GM21825 (cell line): ENCODE measurements at regions not wholly inside any gene's neighbourhood (a gene's known extent, or its start where the extent isn't known, plus 50 kb on each side); places are given as distances from the start of the nearest gene placed in this dataset.
"Not testable (repeated sequence)": the region's sequence is repeated elsewhere in the genome, so short reads cannot be mapped to it uniquely, and the experiment has no call there.

ENCODE experiments used
- ATAC-seq: cut with Tn5 transposase; IDR thresholded peaks from one replicate; pipeline ENCODE4 v1.9.1; 2021; ENCODE audit warnings: mild to moderate bottlenecking, moderate library complexity; ENCODE audit not compliant: unreplicated experiment

DNA sequence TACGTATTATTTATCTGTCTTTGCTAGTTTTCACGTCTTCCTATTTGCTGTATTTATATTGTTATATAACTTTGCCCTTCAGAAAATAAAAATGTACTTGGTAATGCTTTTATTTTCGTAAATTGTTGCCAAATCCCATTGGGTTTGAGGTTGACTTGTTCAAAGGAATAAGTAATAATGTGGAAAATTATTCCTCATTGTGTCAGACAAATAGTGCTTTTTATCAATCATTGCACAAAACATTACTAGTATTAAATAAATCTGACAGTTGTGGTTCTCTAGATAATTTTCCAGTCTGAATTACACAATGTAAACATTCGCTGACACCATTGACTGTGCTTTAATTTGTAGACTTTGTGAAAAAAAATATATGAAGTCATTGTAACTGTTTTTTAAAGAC lies 798.3 kb upstream of the TMEFF2 start:
- ATAC-seq: no peak

DNA sequence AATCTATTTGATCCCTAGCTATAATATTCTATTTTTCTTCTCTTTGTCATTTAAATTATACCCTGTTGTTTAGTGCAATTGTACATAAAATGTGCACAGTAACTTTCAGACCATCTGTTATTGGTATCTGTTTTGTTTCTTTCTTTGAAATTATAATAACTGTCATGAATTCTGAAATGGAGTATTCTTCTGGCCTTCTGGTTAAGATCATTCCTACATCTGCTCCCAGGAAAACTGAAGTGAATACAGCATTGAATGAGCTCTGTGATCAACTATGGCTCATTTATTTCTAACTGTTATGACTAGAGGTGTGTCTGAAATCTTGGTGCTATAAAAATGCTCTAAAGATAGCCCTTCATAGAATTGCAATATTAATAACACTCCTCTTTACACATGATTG lies 788.4 kb upstream of the TMEFF2 start:
- ATAC-seq: no peak

DNA sequence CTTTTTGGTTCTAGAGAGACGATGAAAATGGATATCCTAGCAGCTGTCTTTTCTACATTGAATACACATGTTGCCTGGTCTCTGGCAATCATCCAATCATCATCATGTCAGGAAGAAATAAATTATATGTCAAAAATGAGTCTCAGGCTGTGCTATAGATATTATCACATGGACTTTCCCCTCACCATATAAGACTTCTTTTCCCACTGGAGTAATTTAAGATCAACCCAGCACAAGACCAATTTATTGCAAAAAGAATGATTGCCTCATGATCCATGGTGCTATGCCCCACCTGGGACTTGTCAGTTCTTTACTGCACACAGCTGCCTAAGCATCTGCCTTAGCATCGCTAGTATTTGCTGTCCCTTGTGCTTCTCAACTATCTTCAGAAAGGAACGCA lies 783.7 kb upstream of the TMEFF2 start:
- ATAC-seq: no peak

DNA sequence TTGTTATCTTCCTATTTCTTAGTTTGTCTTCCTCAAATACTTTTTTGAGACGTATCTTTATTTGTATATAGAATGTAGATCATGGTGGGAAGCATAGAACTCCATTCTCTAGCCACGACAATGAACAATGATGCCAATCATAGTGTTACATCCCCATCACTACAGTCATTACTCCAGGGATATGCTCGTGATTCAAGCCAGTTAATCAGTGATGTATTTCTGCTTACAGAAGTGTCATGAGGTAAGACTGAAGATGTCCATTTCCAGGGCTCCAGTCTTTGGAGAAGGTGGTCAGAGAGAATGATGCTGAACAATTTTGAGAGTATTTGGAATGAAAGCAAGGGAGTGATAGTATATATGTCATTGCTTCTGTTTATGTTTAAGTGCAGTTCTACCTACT lies 777.2 kb upstream of the TMEFF2 start:
- no peak for ATAC-seq

DNA sequence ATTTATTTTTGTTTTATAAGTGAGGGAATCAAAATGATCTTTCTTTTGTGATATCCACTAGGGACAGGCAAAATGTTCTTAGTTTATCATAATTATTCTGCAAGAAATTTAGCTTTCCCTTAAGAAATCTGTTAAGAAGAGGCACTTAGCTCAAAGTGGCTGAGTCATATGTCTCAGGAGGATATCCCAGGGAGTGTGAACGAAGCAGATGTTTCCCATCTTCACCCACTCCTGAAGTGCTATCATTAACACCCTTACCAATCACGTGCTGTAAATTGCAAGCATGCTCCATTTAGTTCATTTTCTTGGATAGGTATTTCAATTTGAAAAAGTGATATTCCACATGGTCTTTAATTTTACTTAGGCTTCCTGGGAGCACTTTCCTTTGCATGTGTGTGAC lies 774.3 kb upstream of the TMEFF2 start:
- no peak for ATAC-seq

DNA sequence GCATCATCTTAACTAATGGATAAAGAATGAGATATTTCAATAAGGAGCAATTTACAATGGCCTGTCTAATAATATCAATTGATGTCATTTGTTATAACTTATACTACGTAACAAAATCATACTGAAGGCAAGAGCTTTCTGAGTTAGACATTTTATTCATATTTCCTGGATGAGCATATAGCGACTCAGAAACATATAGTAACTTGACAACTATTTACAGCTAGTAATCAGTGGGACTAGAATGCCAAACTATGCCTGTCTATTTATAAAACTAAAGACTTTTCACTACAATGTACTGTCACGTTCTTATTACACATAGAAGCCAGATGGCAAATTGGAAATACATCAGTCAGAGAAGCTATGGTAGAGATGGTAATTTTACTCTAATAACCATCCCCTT lies 766.2 kb upstream of the TMEFF2 start:
- ATAC-seq: no peak

DNA sequence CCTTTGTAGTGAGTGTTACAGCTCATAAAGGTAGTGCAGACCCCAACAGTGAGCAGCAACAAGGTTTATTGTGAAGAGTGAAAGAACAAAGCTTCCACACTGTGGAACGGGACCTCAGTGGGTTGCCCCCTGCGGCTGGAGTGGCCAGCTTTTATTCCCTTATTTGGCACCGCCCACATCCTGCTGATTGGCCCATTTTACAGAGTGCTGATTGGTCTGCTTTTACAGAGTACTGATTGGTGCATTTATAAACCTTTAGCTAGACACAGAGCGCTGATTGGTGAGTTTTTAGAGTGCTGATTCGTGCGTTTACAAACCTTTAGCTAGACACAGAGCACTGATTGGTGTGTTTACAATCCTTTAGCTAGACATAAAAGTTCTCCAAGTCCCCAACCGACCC lies 763.9 kb upstream of the TMEFF2 start:
- ATAC-seq: not testable (repeated sequence)

DNA sequence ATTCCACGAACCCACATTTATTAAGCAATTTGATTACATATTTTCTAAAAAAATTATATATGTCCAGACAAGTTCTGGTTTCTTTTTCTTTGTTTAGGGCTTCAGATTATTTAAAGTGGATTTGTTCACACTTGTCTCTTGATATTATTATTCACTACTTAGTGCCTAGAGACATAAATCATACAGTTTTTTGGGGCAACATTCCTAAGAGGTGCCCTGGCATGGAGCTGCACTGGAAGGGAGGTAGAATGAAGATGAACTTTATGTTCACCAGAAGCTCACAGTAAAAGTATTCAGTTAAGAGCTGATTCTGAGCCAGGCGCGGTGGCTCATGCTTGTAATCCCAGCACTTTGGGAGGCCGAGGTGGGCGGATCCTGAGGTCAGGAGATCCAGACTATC lies 762.7 kb upstream of the TMEFF2 start:
- ATAC-seq: no peak

DNA sequence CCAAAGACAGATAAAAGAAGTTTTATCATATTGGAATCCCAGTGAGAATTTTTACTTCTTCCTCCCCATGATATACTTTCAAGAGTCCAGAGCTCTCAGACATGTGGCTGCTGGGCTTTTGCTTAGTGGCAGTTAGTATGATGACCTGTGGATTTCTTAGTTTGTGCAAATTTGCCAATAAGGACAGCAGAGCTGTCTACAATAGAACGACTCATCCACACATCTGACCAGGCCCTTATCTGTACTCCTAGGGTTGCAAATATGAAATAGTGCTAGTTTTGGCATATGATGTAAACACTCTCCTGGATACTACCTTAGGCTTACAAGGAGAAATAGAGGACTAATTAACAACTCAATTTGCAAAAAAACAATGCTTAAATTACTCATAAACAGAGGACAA lies 758.4 kb upstream of the TMEFF2 start:
- no peak for ATAC-seq

DNA sequence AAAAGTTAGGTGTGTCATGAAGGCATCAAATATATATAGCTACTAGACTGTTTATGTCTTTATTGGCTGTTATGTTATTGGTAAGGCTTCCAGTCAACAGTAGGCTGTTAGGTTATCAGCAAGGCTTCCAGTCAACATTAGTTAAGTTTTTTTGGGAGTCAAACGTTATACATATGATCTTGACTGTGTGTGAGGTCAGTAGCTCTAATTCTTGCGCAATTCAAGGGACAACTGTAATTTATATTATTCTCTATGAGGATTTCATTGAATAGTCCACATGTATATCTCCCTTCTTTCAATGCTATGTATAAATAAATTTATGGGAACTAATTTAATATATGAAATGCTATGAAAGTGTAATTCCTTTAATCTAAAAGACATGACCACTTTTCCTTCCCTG lies 757.5 kb upstream of the TMEFF2 start:
- ATAC-seq: no peak

DNA sequence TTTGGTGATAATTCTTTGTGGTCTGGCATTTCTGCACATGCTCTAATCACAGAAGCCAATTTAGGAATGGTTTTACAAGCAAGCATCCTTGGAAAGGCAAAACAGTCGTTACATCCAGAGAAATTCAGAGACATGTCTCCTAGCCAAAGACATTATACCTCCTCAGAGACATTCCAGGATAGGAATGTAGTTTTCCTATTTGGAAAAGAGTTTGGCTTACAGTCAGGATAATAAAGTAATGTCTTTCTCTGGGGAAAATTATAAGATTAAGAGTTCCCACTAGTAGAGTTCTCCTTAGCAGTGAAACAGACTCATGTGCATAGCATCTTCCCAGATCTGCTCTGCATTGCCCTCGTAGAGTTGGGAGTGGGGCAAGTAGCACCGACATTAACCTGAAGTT lies 753.6 kb upstream of the TMEFF2 start:
- no peak for ATAC-seq

DNA sequence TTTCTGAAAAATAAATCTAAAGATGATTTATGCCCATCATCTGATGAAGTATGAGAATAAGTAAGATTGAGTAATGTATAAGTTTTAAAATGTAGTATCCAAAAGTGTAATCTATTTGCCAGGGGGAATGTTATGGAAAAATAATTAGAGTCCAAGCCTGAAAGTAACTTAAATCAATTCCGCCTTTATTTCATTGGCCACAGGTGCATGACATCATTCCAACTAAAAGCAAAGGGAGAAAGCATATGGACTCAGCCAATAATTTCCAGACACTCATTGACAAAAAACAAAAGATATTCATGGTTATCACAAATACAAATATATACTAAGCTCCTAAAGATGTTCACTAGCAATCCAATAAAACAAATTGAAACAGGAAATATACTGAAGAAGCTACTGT lies 752.6 kb upstream of the TMEFF2 start:
- ATAC-seq: no peak

DNA sequence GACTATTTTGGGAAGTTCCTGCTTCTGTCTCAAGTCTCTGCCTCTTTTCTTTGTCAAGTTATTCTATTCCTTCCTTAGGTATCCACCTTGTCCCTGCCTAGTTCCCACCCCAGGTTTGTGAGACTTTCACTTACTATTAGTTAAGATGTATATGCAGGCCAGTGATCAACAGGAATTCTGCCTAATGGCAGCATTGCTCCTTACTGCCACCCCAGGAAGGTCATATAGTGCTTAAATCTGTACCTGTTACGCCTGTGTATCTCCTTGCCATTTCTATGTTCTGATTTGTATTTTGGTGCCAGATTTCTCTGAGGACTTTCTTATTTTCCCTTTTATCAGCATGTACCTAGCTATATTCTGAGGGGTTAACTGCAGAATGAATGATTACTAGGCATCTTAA lies 746.0 kb upstream of the TMEFF2 start:
- ATAC-seq: no peak

DNA sequence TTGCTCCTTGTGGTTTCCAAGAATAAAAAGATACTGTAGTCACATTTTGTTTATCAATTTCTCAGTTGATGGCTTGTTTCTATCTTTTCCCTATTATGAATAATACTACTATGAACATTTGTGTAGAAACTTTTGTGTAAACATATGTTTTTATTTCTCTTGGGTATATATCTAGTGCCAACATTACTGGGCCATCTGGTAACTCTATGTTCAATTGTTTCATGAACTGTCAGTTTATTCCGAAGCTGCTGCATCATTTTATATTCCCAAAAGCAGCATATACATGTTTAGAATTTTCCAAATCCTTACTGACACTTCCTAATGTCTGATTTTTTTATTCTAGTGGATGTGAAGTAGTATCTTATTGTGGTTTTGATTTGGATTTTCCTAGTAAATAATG lies 737.6 kb upstream of the TMEFF2 start:
- no peak for ATAC-seq

DNA sequence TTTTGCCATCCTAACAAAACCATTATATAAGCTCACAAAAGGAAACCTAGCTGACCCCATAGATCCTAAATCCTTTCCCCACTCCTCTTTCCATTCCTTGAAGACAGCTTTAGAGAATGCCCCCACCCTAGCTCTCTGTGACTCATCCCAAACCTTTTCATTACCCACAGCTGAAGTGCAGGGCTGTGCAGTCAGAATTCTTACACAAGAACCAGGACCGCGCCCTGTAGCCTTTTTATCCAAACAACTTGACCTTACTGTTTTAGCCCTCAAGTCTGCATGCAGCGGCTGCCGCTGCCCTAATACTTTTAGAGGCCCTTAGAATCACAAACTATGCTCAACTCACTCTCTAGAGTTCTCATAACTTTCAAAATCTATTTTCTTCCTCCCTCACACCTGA lies 726.9 kb upstream of the TMEFF2 start:
- ATAC-seq: not testable (repeated sequence)

DNA sequence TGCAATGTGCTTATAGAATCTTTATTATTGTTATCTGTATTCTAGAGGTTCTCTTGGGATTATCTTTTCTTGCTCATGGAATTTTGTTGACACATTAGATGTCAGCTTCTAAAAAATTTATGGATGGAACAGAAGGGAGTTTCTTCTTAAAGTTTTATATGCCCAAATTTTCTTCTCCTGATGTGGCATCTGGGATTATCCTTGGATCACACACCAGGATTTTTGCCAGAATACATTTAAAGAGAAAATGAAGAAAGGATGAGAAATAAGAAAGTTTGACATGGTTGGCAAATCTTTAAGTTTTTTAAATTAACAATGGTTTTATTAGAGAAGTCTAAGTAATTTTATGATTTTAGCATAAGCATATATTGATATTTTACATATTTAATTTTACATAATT lies 706.7 kb upstream of the TMEFF2 start:
- no peak for ATAC-seq

DNA sequence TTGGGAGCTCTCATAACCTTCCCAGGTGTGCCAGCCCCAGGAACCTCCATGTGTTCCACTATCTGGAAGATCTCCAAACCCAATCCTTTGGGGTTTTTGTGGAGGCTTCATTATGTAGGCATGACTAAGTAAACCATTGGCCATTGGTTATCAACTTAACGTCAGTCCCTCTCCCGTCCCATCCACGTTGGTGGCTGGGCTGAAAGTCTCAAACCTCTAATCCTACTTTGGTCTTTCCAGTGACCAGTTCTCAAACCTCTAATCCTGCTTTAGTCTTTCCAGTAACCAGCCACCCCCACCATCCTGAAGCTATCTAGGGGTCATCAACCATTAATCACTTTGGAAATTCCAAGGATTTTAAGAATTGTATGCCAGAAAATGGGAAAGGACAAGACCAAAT lies 704.7 kb upstream of the TMEFF2 start:
- no peak for ATAC-seq

DNA sequence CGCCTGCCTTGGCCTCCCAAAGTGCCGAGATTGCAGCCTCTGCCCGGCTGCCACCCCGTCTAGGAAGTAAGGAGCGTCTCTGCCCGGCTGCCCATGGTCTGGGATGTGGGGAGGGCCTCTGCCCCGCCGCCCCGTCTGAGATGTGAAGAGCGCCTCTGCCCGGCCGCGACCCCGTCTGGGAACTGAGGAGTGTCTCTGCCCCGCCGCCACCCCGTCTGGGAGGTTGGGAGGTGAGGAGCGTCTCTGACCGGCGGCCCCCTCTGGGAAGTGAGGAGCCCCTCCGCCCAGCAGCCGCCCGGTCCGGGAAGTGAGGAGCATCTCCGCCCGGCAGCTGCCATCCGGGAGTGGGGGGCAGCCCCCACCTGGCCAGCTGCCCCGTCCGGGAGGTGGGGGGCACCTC lies 699.2 kb upstream of the TMEFF2 start:
- ATAC-seq: not testable (repeated sequence)

DNA sequence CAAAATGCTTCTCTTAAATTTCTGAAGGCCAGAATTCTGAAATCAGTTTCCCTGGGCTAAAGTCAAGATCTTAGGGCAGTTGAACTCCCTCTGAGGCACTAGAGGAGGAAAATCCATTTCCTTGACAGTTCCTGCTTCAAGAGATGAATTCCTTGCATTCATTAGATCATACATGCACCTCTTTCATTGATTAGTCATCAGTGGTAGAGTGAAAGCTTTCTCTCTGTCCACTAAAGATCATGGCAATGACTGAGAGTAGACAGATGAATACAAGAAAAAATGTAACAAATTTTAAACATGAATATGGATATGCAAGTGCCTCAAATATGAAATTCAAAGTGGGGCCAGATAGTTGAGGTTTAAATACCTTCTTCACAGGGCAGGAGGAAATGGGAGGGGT lies 693.4 kb upstream of the TMEFF2 start:
- no peak for ATAC-seq

DNA sequence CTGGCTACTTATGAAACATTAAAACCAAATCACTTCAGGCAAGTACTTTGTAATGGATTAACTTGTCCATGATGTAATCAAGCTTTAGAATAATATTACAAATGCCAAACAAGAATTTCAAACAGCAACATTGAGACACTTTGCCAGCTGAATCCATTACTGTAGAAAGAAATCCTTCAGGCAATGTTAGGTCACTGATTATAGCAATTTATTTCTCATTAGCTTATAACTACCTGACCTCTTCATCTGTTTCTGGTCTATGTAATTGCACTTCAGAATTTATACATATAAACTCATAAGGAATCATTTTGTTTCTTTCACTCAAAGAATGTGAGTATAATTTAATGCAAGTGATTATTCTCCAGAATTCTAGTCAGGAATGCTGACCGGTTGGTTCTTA lies 692.6 kb upstream of the TMEFF2 start:
- no peak for ATAC-seq

DNA sequence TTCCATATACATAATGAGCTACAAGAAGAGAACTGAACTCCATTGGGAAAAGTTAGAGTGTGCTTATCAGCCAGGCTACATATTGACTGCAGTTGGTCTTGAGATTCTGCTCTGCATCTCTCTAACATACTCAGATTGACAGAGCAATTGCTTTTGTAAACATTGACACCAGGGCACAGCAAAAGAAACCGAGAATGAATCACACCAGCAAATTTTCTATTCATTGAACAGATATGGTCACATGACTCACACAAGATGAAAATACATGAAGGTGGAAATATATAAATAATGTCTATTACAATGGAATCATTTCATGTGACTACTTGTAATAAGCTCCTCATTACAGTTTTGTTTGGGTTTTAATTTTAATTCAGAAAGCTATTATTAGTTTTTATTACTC lies 691.9 kb upstream of the TMEFF2 start:
- ATAC-seq: no peak

DNA sequence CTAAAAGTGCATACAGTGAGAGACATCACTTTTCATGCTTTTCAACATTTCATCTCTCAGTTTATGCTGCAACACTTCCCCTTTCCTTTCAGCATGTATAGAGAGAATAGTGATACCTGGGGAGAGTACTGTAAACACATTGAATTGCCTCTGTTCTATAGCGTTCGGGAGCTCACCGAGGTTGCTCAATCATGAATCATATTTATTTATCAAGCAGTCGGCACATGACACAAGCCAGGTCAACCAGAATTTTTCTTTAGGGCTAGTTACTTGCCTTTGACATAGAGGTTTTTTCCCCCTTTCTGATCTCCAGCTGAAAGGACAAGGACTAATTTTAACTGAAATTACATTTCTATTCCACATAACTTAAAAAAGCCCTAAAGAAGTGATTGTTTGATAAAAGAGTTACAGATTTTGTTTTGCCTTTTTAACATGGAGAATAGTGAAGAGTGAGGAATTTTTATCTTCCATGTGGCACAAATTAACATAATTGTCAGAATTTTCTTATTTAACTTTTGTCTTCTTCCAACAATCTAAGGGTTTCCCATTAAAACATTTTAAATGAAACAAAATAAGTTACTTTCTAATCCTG lies 690.9 kb upstream of the TMEFF2 start:
- ATAC-seq: no peak

DNA sequence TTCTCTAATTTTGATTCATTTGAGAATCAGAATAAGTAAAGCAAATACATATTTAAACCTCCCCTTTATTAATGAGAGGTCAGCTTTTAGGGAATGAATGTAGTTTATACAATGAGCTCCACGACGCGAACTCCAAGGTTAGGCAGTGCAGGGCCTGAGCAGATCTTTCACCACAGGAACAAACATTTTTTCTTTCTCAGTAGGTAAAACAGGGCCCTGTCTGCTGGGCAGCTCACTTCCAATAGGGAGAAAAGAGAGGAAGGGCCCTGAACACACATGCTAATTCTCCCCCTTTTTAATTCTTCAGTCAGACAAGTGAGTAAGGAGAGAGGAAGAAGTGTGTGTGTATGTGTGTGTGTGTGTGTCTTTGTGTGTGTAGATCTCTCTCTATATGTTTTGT lies 682.4 kb upstream of the TMEFF2 start:
- no peak for ATAC-seq

DNA sequence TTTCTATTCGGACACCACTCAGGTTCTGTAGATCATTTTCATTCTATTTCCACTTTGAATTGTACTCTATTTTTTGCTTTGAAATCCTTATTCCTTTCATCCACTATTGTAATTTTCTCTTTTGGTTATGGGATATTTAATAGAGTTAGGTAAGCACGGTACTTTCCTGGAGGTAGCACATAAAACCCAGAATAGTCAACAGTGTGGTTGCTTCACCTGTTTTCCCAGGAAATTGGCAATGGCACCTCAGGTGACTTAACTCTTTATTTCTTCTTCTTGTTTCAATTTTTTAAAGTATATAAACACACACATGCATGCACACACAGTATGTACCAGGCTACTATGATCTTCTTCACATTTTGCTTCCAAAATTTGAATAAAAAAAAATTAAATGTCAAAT lies 682.0 kb upstream of the TMEFF2 start:
- no peak for ATAC-seq
